Uterus (tissue), 3 donors: ENCODE measurements at regions not wholly inside any gene's neighbourhood (a gene's known extent, or its start where the extent isn't known, plus 50 kb on each side); places are given as distances from the start of the nearest gene placed in this dataset.

Source experiments
- DNase-seq, 2 donors: peaks; one replicate each; pipeline ENCODE4 v3.0.0-alpha.2; 2019 to 2020
- H3K27ac ChIP-seq, 2 donors: fragments of 200-600 bp; sonication (generic); 1 replicate in 1 of 2; 2 replicates in 1 of 2; pipeline ENCODE4 v1.5.1; 2016 to 2018
- H3K27me3 ChIP-seq, 2 donors: fragments of 200-600 bp; sonication (generic); one replicate each; pipeline ENCODE4 v1.5.1; 2018 to 2019; ENCODE audit warnings: control low read depth in 1 of 2
- H3K36me3 ChIP-seq, 2 donors: fragments of 200-600 bp; sonication (generic); one replicate each; pipeline ENCODE4 v1.5.1; 2019; ENCODE audit warnings: control low read depth in 1 of 2
- H3K4me1 ChIP-seq, 2 donors: fragments of 200-600 bp; sonication (generic); one replicate each; pipeline ENCODE4 v1.5.1; 2018 to 2019; ENCODE audit warnings: control low read depth in 1 of 2
- H3K4me3 ChIP-seq, 2 donors: fragments of 200-600 bp; sonication (generic); 1 replicate in 1 of 2; 2 replicates in 1 of 2; pipeline ENCODE4 v1.5.1; 2018 to 2019; ENCODE audit warnings: mild to moderate bottlenecking in 1 of 2
- H3K9me3 ChIP-seq, 2 donors: fragments of 200-600 bp; sonication (generic); one replicate each; pipeline ENCODE4 v1.5.1; 2019; ENCODE audit warnings: control low read depth in 1 of 2
- CTCF ChIP-seq, 4 experiments: fragments of 200-600 bp in 2 of 4; fragments of 450-650 bp in 2 of 4; sonication (generic) in 2 of 4; IDR thresholded peaks; one replicate each; pipeline ENCODE4 v1.5.1; 2016 to 2019; ENCODE audit warnings: antibody characterized with exemption in 4 of 4, mild to moderate bottlenecking in 2 of 4, moderate library complexity in 1 of 4
- POLR2A ChIP-seq, 2 donors: fragments of 450-650 bp; IDR thresholded peaks; one replicate each; pipeline ENCODE4 v1.6.1; 2016; ENCODE audit warnings: antibody characterized with exemption in 2 of 2, mild to moderate bottlenecking in 1 of 2, moderate library complexity in 1 of 2
- intact Hi-C: fragments of 100-400 bp; cut with DNase I; formaldehyde crosslinking; loops from one replicate; pipeline ENCODE4 v1.15.1; 2023; ENCODE audit warnings: low total_unique reads
- donor health status: DM: yes; HTN: yes; CAD: no.

GRCh38 chr17:52537421-52537820 lies 378.9 kb upstream of the CA10 start:
- no peak for DNase-seq
- intact Hi-C loops, result no loop called here
- TF ChIP-seq CTCF (IDR thresholded peaks at IDR 0.05), result no peak
- TF ChIP-seq POLR2A (IDR thresholded peaks at IDR 0.05), result no peak
- Histone ChIP-seq H3K27me3 (no peaks in the 10 kb centered on the region), H3K4me3 (no peak overlapping the region), H3K9me3 (no peaks in the 10 kb centered on the region), H3K4me1 (no peaks in the 10 kb centered on the region), H3K27ac (no peak overlapping the region), H3K36me3 (no peaks in the 10 kb centered on the region)

- TF ChIP-seq CTCF (IDR thresholded peaks at IDR 0.05) (no peak), POLR2A (IDR thresholded peaks at IDR 0.05) (no peak)
- Histone ChIP-seq H3K4me3 (no peak overlapping the region), H3K27ac (no peak overlapping the region), H3K27me3 (no peaks in the 10 kb centered on the region), H3K36me3 (no peaks in the 10 kb centered on the region), H3K4me1 (no peaks in the 10 kb centered on the region), H3K9me3 (no peaks in the 10 kb centered on the region)
- DNase-seq, result no peak
- intact Hi-C loops, result no loop called here
These were observed 378.0 kb upstream of the CA10 start for GRCh38 chr17:52536489-52536888.

GRCh38 chr17:52532373-52532772 lies 373.9 kb upstream of the CA10 start:
- Histone ChIP-seq H3K36me3 (no peaks in the 10 kb centered on the region), H3K9me3 (no peaks in the 10 kb centered on the region), H3K27ac (no peak overlapping the region), H3K4me3 (no peak overlapping the region), H3K4me1 (no peaks in the 10 kb centered on the region), H3K27me3 (no peaks in the 10 kb centered on the region)
- TF ChIP-seq CTCF (IDR thresholded peaks at IDR 0.05), result no peak
- no peak for TF ChIP-seq POLR2A (IDR thresholded peaks at IDR 0.05)
- DNase-seq, result no peak
- intact Hi-C loops, result no loop called here

DNA sequence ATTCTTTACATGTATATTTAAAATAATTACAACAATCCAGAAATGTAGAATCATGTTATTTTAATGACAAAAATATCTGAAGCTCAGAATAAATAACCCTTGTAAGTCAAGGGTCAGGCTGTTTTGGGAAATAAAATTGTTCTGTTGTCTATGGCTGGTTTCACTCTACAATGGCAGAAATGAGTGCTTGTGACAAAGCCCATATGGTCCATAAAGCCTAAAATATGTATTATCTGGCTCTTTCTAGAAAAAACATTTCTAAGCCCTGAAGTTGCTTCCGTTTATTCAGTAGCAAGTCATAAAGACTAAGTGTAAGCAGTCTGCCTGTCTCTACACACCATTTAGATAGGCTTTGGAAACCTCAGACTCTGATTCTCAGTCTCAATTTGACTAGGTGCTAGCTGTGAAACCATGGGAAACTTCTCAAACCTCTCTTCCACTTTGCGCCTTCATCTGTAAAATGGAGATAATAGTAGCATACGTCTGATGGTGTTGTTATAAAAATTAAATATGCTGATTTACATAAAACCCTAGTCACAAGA lies 365.7 kb upstream of the CA10 start:
- no peaks in the 10 kb centered on the region for H3K36me3 ChIP-seq
- TF ChIP-seq POLR2A (IDR thresholded peaks at IDR 0.05), result no peak
- TF ChIP-seq CTCF (IDR thresholded peaks at IDR 0.05), result no peak
- no peaks in the 10 kb centered on the region for H3K9me3 ChIP-seq
- intact Hi-C loops, result no loop called here
- H3K27me3 ChIP-seq, result no peaks in the 10 kb centered on the region
- no peak overlapping the region for H3K27ac ChIP-seq
- no peaks in the 10 kb centered on the region for H3K4me1 ChIP-seq
- DNase-seq, result no peak
- H3K4me3 ChIP-seq, result no peak overlapping the region

- H3K4me3 ChIP-seq, result no peak overlapping the region
- intact Hi-C loops, result no loop called here
- no peak for TF ChIP-seq POLR2A (IDR thresholded peaks at IDR 0.05)
- TF ChIP-seq CTCF (IDR thresholded peaks at IDR 0.05), result no peak
These were observed 358.7 kb upstream of the CA10 start for GRCh38 chr17:52517176-52517575.

More at GRCh38 chr17:52517176-52517575, 358.7 kb upstream of the CA10 start:
- no peaks in the 10 kb centered on the region for H3K27me3 ChIP-seq
- no peaks in the 10 kb centered on the region for H3K4me1 ChIP-seq
- no peak for DNase-seq
- no peak overlapping the region for H3K27ac ChIP-seq
- no peaks in the 10 kb centered on the region for H3K9me3 ChIP-seq
- no peaks in the 10 kb centered on the region for H3K36me3 ChIP-seq
